Loucy (cell line): ENCODE measurements at regions not wholly inside any gene's neighbourhood (a gene's known extent, or its start where the extent isn't known, plus 50 kb on each side); places are given as distances from the start of the nearest gene placed in this dataset.

ENCODE experiments used
- H2AFZ ChIP-seq: fragments of 200-600 bp; sonication (generic); 2 replicates; pipeline ENCODE4 v1.6.0; 2016; ENCODE audit warnings: antibody characterized with exemption, mild to moderate bottlenecking, low read length, moderate library complexity
- H3F3A ChIP-seq: fragments of 200-600 bp; 2 replicates; pipeline ENCODE4 v1.6.0; 2016; ENCODE audit warnings: antibody characterized with exemption, low read depth, mild to moderate bottlenecking
- H3K27me3 ChIP-seq: fragments of 200-600 bp; sonication (generic); 2 replicates; pipeline ENCODE4 v1.6.1; 2014; ENCODE audit warnings: low read length, mild to moderate bottlenecking; ENCODE audit not compliant: insufficient read depth, poor library complexity, severe bottlenecking
- H3K36me3 ChIP-seq: fragments of 200-600 bp; sonication (generic); 2 replicates; pipeline ENCODE4 v1.6.1; 2016; ENCODE audit warnings: low read length; ENCODE audit not compliant: insufficient read depth
- H3K4me1 ChIP-seq: fragments of 200-600 bp; sonication (generic); 2 replicates; pipeline ENCODE4 v1.5.1; 2014; ENCODE audit warnings: low read length, mild to moderate bottlenecking; ENCODE audit not compliant: insufficient read depth, poor library complexity, severe bottlenecking
- H3K4me2 ChIP-seq: fragments of 200-600 bp; sonication (generic); 2 replicates; pipeline ENCODE4 v1.6.0; 2014; ENCODE audit warnings: antibody characterized with exemption, low read length, low read depth, mild to moderate bottlenecking; ENCODE audit not compliant: poor library complexity, severe bottlenecking
- H3K4me3 ChIP-seq: fragments of 200-600 bp; sonication (generic); 2 replicates; pipeline ENCODE4 v1.5.1; 2014; ENCODE audit warnings: low read length, mild to moderate bottlenecking, mixed read lengths; ENCODE audit not compliant: poor library complexity, severe bottlenecking
- H3K79me2 ChIP-seq: fragments of 200-600 bp; sonication (generic); 2 replicates; pipeline ENCODE4 v1.6.1; 2014; ENCODE audit warnings: low read length; ENCODE audit not compliant: insufficient read depth
- H3K9ac ChIP-seq: fragments of 200-600 bp; sonication (generic); 2 replicates; pipeline ENCODE4 v1.6.0; 2014; ENCODE audit warnings: mild to moderate bottlenecking, low read depth, low read length, moderate library complexity; ENCODE audit not compliant: poor library complexity, severe bottlenecking
- H3K9me2 ChIP-seq: fragments of 200-600 bp; sonication (generic); replicated peaks from 2 replicates; pipeline ENCODE4 v1.6.1; 2016; ENCODE audit warnings: low read depth, low read length, mixed read lengths
- H3K9me3 ChIP-seq: fragments of 200-600 bp; sonication (generic); 2 replicates; pipeline ENCODE4 v1.6.1; 2014; ENCODE audit warnings: mild to moderate bottlenecking, antibody characterized with exemption, low read length, low read depth; ENCODE audit not compliant: insufficient read depth
- H4K20me1 ChIP-seq: fragments of 200-600 bp; sonication (generic); 2 replicates; pipeline ENCODE4 v1.6.0; 2014; ENCODE audit warnings: antibody characterized with exemption, low read length, mild to moderate bottlenecking; ENCODE audit not compliant: insufficient read depth, poor library complexity, severe bottlenecking
- CTCF ChIP-seq: fragments of 200-600 bp; sonication (generic); conservative IDR thresholded peaks from 2 replicates; pipeline ENCODE4 v1.5.1; 2014; ENCODE audit warnings: mild to moderate bottlenecking, antibody characterized with exemption, low read length
- EZH2phosphoT487 ChIP-seq: fragments of 200-600 bp; IDR thresholded peaks from 2 replicates; pipeline ENCODE4 v1.6.1; 2018; ENCODE audit warnings: antibody characterized with exemption, mild to moderate bottlenecking, moderate library complexity, borderline replicate concordance

GRCh38 chr2:157032017-157032416 lies 225.5 kb upstream of the GALNT5 start:
- Histone ChIP-seq H3K9me2 (no peaks in the 10 kb centered on the region), H4K20me1 (no peaks in the 10 kb centered on the region), H3K4me1 (no peaks in the 10 kb centered on the region), H3K4me3 (no peak overlapping the region), H3K79me2 (no peaks in the 10 kb centered on the region), H3F3A (no peaks in the 10 kb centered on the region), H2AFZ (no peak overlapping the region), H3K36me3 (no peaks in the 10 kb centered on the region), H3K9ac (no peak overlapping the region), H3K9me3 (no peaks in the 10 kb centered on the region), H3K27me3 (no peaks in the 10 kb centered on the region), H3K4me2 (no peak overlapping the region)
- no peak for TF ChIP-seq CTCF
- TF ChIP-seq EZH2phosphoT487: no peak

- no peaks in the 10 kb centered on the region for H3K9me3 ChIP-seq
- H3K27me3 ChIP-seq: no peaks in the 10 kb centered on the region
- no peaks in the 10 kb centered on the region for H3K79me2 ChIP-seq
- H3K4me2 ChIP-seq: no peak overlapping the region
- no peaks in the 10 kb centered on the region for H3K36me3 ChIP-seq
- no peaks in the 10 kb centered on the region for H3F3A ChIP-seq
- H3K4me1 ChIP-seq: no peaks in the 10 kb centered on the region
- no peaks in the 10 kb centered on the region for H3K9me2 ChIP-seq
- TF ChIP-seq EZH2phosphoT487 (no peak), CTCF (no peak)
- H3K9ac ChIP-seq: no peak overlapping the region
- H3K4me3 ChIP-seq: no peak overlapping the region
- H4K20me1 ChIP-seq: no peaks in the 10 kb centered on the region
- no peak overlapping the region for H2AFZ ChIP-seq
Measured at GRCh38 chr2:157036726-157037125, 220.8 kb upstream of the GALNT5 start.

- Histone ChIP-seq H4K20me1 (no peaks in the 10 kb centered on the region), H3K4me1 (no peaks in the 10 kb centered on the region), H3K4me2 (no peak overlapping the region), H3K27me3 (no peaks in the 10 kb centered on the region), H3K79me2 (no peaks in the 10 kb centered on the region), H3K4me3 (no peak overlapping the region), H3F3A (no peaks in the 10 kb centered on the region), H3K9ac (no peak overlapping the region), H2AFZ (no peak overlapping the region), H3K36me3 (no peaks in the 10 kb centered on the region), H3K9me3 (no peaks in the 10 kb centered on the region), H3K9me2 (no peaks in the 10 kb centered on the region)
- no peak for TF ChIP-seq CTCF
- no peak for TF ChIP-seq EZH2phosphoT487
Measured at GRCh38 chr2:157043786-157044185, 213.7 kb upstream of the GALNT5 start.
